ENCODE measurements at regions not wholly inside any gene's neighbourhood (a gene's known extent, or its start where the extent isn't known, plus 50 kb on each side); places are given as distances from the start of the nearest gene placed in this dataset.

- no peak overlapping the region for H3K4me3 Mint-ChIP-seq
- no peaks in the 10 kb centered on the region for H3K27me3 Mint-ChIP-seq (ENCODE audit: insufficient read depth)
- no peak overlapping the region for H3K27ac Mint-ChIP-seq
- H3K9me3 Mint-ChIP-seq: peaks cover 19% of the 10 kb centered on the region
- TF ChIP-seq, protein P1, sequence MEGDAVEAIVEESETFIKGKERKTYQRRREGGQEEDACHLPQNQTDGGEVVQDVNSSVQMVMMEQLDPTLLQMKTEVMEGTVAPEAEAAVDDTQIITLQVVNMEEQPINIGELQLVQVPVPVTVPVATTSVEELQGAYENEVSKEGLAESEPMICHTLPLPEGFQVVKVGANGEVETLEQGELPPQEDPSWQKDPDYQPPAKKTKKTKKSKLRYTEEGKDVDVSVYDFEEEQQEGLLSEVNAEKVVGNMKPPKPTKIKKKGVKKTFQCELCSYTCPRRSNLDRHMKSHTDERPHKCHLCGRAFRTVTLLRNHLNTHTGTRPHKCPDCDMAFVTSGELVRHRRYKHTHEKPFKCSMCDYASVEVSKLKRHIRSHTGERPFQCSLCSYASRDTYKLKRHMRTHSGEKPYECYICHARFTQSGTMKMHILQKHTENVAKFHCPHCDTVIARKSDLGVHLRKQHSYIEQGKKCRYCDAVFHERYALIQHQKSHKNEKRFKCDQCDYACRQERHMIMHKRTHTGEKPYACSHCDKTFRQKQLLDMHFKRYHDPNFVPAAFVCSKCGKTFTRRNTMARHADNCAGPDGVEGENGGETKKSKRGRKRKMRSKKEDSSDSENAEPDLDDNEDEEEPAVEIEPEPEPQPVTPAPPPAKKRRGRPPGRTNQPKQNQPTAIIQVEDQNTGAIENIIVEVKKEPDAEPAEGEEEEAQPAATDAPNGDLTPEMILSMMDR (IDR thresholded peaks at IDR 0.05): no peak
- H3K36me3 Mint-ChIP-seq (ENCODE audit: low read depth): no peaks in the 10 kb centered on the region
- no peaks in the 10 kb centered on the region for H3K4me1 Mint-ChIP-seq (ENCODE audit: low read depth)
- DNase-seq: no peak
These were observed 1247.5 kb upstream of the CDH8 start for GRCh38 chr16:63283721-63284120.

DNA sequence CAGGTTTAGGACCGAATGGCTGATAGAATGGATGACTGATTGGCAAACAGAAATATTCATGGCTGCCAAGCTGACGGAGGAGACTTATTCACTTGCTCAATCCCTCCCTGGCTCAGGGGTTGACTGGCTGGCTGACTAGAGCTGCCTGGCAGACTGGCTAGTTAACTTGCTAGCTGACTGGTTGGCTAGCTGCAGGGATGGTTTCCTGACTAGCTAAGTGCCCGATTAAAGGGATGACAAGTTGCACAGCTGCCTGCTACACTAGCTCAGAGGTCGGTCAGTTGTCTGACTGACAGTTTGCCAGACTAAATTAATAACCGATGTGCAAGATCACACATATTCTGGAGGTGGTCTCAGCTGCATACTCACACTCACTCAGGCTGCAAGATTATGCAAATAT is 1208.4 kb upstream of the CDH8 start:
- H3K4me3 Mint-ChIP-seq: no peak overlapping the region
- no peaks in the 10 kb centered on the region for H3K4me1 Mint-ChIP-seq (ENCODE audit: low read depth)
- peaks cover 26% of the 10 kb centered on the region for H3K9me3 Mint-ChIP-seq
- H3K36me3 Mint-ChIP-seq (ENCODE audit: low read depth): peaks cover 4% of the 10 kb centered on the region; the same call in 1 of the 2 replicates
- TF ChIP-seq, protein P1 (IDR thresholded peaks at IDR 0.05): no peak
- DNase-seq: no peak
- no peak overlapping the region for H3K27ac Mint-ChIP-seq
- H3K27me3 Mint-ChIP-seq (ENCODE audit: insufficient read depth): peaks cover 1% of the 10 kb centered on the region; the same call in 1 of the 2 replicates

- H3K36me3 Mint-ChIP-seq (ENCODE audit: low read depth): peaks cover 4% of the 10 kb centered on the region; the same call in 1 of the 2 replicates
- H3K27ac Mint-ChIP-seq: no peak overlapping the region
- H3K4me3 Mint-ChIP-seq: no peak overlapping the region
- TF ChIP-seq, protein P1 (IDR thresholded peaks at IDR 0.05): no peak
- peaks cover 1% of the 10 kb centered on the region; the same call in 1 of the 2 replicates for H3K27me3 Mint-ChIP-seq (ENCODE audit: insufficient read depth)
- H3K9me3 Mint-ChIP-seq: peaks cover 23% of the 10 kb centered on the region
- DNase-seq: no peak
- no peaks in the 10 kb centered on the region for H3K4me1 Mint-ChIP-seq (ENCODE audit: low read depth)
These were observed 1205.3 kb upstream of the CDH8 start for GRCh38 chr16:63241497-63242028.

- H3K4me1 Mint-ChIP-seq (ENCODE audit: low read depth): no peaks in the 10 kb centered on the region
- TF ChIP-seq, protein P1 (IDR thresholded peaks at IDR 0.05): no peak
- no peak overlapping the region for H3K4me3 Mint-ChIP-seq
- no peaks in the 10 kb centered on the region; the same call in 1 of the 2 replicates for H3K36me3 Mint-ChIP-seq (ENCODE audit: low read depth)
- no peak overlapping the region for H3K27ac Mint-ChIP-seq
- peaks cover 28% of the 10 kb centered on the region for H3K9me3 Mint-ChIP-seq
- H3K27me3 Mint-ChIP-seq (ENCODE audit: insufficient read depth): peaks cover 1% of the 10 kb centered on the region; the same call in 1 of the 2 replicates
- no peak for DNase-seq
These were observed 1202.9 kb upstream of the CDH8 start for GRCh38 chr16:63239065-63239570.

DNA sequence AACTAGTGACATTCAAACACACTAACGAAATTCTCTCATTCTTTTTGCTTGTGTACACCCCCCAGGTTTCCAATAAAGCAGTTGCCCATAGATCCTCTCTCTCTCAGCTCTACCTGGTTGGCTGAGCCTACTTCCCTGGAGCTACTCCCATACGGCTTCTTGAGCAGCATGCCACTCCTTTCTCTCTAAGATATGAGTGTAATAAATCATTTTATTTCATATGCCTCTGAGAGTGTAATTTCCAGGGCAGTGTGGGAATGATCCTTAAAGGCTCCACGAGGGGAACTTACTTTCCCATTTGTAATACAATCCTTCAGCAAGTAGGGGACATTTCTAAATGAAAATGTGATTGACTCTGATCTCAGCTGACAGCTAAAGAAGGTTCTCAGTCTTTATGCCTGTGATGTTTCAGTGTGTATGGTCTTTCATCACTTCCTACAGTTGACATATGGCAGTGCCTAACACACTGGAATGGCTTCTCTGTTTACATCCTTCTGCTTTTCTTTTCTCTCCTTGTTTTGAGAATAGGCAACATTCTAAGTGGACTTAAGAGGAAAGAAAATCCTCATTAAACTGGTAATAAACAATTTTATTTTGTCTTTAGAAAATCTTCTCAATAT is 1194.3 kb upstream of the CDH8 start:
- no peak for DNase-seq
- H3K27ac Mint-ChIP-seq: no peak overlapping the region
- H3K9me3 Mint-ChIP-seq: peaks cover 48% of the 10 kb centered on the region
- no peaks in the 10 kb centered on the region for H3K4me1 Mint-ChIP-seq (ENCODE audit: low read depth)
- no peak overlapping the region for H3K4me3 Mint-ChIP-seq
- TF ChIP-seq, protein P1 (IDR thresholded peaks at IDR 0.05): no peak
- peaks cover 2% of the 10 kb centered on the region; the same call in 1 of the 2 replicates for H3K27me3 Mint-ChIP-seq (ENCODE audit: insufficient read depth)
- H3K36me3 Mint-ChIP-seq (ENCODE audit: low read depth): no peaks in the 10 kb centered on the region

All from HFFc6 (cell line).